Right ventricle myocardium superior (tissue), 1 donor: ENCODE measurements at regions not wholly inside any gene's neighbourhood (a gene's known extent, or its start where the extent isn't known, plus 50 kb on each side); places are given as distances from the start of the nearest gene placed in this dataset.

Source experiments
- ATAC-seq: fragments of 200-7000 bp; cut with Tn5 transposase; one replicate; pipeline ENCODE4 v1.9.1; 2020; ENCODE audit warnings: mild to moderate bottlenecking; ENCODE audit not compliant: poor library complexity
- DNase-seq: peaks from one replicate; pipeline ENCODE4 v3.0.0-alpha.2; 2020
- intact Hi-C: fragments of 100-400 bp; cut with DNase I; formaldehyde crosslinking; loops from one replicate; pipeline ENCODE4 v1.11.2; 2022
- donor health status: DM: no; HTN: yes; CAD: no; lungs with severe emphysema.

DNA sequence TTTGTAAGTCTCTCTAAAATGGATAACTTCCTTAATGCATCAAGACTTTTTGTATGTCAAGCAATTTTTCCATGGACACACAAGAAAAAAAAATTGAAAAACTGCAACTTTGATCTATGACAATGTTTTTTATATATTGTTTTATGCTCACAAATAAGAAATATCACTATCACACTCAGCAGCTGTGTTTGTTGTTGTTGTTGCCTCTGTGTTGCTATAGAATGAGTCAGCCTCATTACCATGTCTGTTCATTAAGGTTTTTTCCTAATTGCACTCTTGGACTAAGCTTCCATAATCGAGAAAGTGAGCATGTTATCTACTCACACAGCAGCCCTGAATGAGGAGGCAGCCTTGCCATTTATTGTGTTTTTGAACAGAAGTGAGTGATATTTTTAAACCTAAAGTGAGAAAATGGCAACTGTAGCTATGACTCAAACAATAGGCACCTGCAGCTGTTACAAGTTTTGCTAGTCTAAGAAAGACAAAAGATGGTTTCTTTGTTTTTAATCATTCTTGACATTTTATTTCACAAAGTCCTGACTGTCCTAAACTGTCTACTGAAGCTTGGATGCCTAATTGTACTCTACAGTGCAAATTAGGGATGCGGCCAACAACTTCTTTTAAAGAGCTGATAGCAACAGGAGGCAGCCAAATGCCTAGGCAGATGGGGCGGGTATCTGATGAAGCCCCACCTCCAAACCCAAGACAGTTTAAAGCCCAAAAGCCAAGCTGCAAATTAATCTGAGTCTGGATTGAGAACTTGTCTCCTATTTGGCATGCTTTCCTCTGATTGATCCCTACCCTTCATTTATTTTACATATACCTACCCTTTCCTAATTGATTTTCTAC lies 77.9 kb upstream of the DOK5 start:
- ATAC-seq (no peak), DNase-seq (no peak)
- intact Hi-C loops, result no loop called here

- no peak for ATAC-seq
- intact Hi-C loops, result no loop called here
Observed at GRCh38 chr20:54398814-54399213, 76.6 kb upstream of the DOK5 start.

DNA sequence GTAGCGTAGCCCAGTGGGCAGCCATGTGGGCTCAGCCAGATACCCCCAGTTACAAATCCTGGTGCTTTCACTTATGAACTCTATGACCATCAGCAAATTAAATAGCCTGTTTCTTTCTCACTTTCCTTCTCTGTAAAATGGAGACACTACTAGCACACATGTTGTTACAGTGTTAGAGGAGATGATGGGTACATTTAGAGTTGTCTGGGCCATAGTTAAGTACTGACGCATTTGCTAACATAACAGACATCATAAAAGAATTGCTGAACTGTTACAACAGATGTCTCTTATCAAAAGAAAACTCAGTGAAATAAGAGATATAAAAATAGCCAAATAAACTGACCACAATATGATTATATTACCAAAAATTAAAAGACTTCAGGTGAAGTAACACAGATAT lies 69.9 kb upstream of the DOK5 start:
- intact Hi-C loops, result no loop called here
- ATAC-seq (no peak), DNase-seq (no peak)

More at GRCh38 chr20:54398814-54399213, 76.6 kb upstream of the DOK5 start:
- no peak for DNase-seq

DNA sequence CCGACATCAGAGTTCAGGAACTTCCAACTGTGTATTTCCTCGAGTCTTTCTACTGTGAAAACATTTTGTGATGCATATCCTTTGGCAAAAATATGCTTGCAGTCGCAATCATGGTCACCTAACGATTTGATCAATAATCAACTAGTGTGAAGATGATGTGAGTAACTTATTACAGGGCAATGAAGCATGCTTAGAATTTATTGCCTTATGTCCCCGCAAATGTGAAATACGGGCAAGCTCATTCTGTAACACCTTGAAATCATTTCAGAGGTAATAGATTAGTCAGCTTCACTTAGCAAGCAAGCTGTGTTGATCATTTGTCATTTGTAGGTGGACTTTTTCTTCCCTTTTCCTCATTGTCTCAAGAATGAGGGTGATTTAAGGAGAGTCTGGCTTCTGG lies 67.9 kb upstream of the DOK5 start:
- ATAC-seq, result no peak
- no peak for DNase-seq
- intact Hi-C loops, result no loop called here

GRCh38 chr20:54415967-54416366 lies 59.4 kb upstream of the DOK5 start:
- intact Hi-C loops, result no loop called here
- no peak for DNase-seq
- ATAC-seq, result no peak

DNA sequence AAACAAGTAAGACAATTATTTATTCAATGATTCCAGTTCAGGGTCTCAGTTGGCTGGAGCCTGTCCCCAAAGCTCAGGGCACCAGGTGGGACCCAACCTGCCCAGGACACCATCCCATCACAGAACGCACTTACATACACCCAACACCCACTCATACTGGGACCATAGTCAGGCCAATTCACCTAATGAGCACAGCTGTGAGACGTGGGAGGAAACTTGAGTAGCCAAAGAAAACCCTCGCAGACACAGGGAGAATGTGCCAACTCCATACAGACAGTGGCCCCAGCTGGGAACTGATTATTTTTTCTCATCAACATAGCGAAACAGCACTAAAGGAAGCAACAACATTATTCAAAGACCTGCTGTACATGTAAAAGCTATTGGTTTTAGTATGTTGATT lies 58.6 kb upstream of the DOK5 start:
- intact Hi-C loops, result no loop called here
- no peak for DNase-seq
- ATAC-seq, result no peak

GRCh38 chr20:54419531-54419930 lies 55.9 kb upstream of the DOK5 start:
- intact Hi-C loops, result no loop called here
- ATAC-seq (no peak), DNase-seq (no peak)
